Adipocyte (in vitro differentiated cells): ENCODE measurements at regions not wholly inside any gene's neighbourhood (a gene's known extent, or its start where the extent isn't known, plus 50 kb on each side); places are given as distances from the start of the nearest gene placed in this dataset.

ENCODE experiments used
- DNase-seq: peaks from one replicate; pipeline ENCODE4 v3.0.0-alpha.2; 2015; ENCODE audit warnings: low read depth
- H3K27me3 ChIP-seq: replicated peaks from 2 replicates; pipeline ENCODE4 v1.7.0; 2013; ENCODE audit warnings: mild to moderate bottlenecking, low read length, moderate library complexity; ENCODE audit not compliant: control insufficient read depth, insufficient read depth
- H3K36me3 ChIP-seq: 2 replicates; pipeline ENCODE4 v1.7.0; 2013; ENCODE audit warnings: low read length, mild to moderate bottlenecking, moderate library complexity; ENCODE audit not compliant: control insufficient read depth, insufficient read depth, severe bottlenecking
- H3K4me1 ChIP-seq: 2 replicates; pipeline ENCODE4 v1.7.0; 2013; ENCODE audit warnings: mild to moderate bottlenecking, low read length, moderate library complexity; ENCODE audit not compliant: control insufficient read depth, insufficient read depth
- H3K4me3 ChIP-seq: 2 replicates; pipeline ENCODE4 v1.7.0; 2013; ENCODE audit warnings: mild to moderate bottlenecking, low read length, moderate library complexity
- H3K9ac ChIP-seq: 2 replicates; pipeline ENCODE4 v1.7.0; 2013; ENCODE audit warnings: mild to moderate bottlenecking, low read length, moderate library complexity
- H3K9me3 ChIP-seq: 2 replicates; pipeline ENCODE4 v1.7.0; 2013; ENCODE audit warnings: mild to moderate bottlenecking, low read length, moderate library complexity; ENCODE audit not compliant: control insufficient read depth

DNA sequence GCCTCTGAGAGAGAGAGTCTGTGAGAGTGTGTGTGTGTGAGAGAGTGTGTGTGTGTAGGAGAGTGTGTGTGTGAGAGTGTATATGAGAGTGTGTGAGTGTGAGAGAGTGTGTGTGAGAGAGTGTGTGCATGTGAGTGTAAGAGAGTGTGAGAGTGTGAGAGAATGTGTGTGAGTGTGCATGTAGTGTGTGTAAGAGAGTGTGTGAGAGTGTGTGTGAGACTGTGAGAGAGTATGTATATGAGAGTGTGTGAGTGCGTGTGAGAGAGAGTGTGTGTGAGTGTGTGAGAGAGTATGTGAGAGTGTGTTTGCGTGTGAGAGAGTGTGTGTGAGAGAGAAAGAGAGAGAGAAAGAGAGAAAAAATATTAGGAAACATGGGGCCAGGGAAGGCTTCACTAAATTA lies 588.3 kb upstream of the SGCD start:
- H3K9me3 ChIP-seq: no peaks in the 10 kb centered on the region
- H3K9ac ChIP-seq: no peak overlapping the region
- H3K36me3 ChIP-seq: no peaks in the 10 kb centered on the region
- DNase-seq: no peak
- H3K27me3 ChIP-seq: no peaks in the 10 kb centered on the region
- no peaks in the 10 kb centered on the region for H3K4me1 ChIP-seq
- H3K4me3 ChIP-seq: no peak overlapping the region

DNA sequence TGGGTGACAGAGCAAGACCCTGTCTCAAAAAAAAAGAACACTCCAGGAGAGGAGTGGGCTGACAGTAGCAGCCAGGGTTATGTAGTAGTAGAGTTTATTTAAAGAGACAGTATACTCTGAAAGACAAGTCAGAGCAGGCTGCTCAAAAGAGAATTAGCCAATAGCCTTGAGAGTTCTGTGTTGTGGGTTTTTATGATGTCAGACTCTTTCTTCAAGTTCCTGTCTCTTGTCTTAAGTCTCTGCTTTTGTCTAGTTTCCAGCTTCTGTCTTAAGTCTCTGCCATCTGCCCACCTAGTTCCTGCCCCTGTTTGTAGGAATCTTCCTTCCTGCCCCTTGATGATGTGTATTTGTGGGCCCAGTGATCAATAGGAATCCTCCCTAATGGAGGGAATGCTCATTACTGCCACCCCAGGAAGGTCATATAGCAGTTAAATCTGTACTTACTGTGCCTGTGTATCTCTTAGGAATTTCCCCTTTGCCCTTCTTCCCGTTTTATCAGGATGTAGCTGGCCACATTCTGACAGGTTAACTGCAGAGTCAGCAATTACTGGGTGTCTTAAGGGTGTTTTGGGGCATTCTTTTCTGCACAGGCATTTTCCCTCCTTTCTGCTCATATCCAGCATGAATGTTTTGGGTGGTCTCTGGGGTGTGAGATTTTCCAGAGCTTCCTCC lies 580.5 kb upstream of the SGCD start:
- H3K9ac ChIP-seq: no peak overlapping the region
- no peaks in the 10 kb centered on the region for H3K9me3 ChIP-seq
- H3K4me1 ChIP-seq: no peaks in the 10 kb centered on the region
- no peaks in the 10 kb centered on the region for H3K36me3 ChIP-seq
- no peak overlapping the region for H3K4me3 ChIP-seq
- no peaks in the 10 kb centered on the region for H3K27me3 ChIP-seq
- DNase-seq: no peak

DNA sequence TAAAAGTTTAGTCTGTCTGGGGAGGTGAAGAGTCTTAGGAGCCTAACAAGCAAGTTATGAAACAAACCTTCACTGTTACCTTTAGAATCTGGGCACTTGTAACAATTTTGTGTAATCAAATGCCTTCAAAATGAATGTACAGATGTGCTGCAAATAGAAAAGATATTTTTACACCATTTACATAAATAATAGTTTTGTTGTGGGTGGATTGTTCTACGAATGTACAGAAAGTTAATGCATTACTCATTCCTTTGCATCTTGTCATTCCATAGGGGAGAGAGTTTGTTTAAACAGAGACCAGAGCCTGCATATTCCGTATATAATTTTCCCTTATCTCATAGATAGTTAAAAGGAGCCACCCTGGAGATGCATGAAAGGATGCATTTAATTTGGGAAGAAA lies 576.9 kb upstream of the SGCD start:
- no peak overlapping the region for H3K9ac ChIP-seq
- no peaks in the 10 kb centered on the region for H3K36me3 ChIP-seq
- no peaks in the 10 kb centered on the region for H3K4me1 ChIP-seq
- H3K4me3 ChIP-seq: no peak overlapping the region
- DNase-seq: no peak
- H3K27me3 ChIP-seq: no peaks in the 10 kb centered on the region
- H3K9me3 ChIP-seq: no peaks in the 10 kb centered on the region

DNA sequence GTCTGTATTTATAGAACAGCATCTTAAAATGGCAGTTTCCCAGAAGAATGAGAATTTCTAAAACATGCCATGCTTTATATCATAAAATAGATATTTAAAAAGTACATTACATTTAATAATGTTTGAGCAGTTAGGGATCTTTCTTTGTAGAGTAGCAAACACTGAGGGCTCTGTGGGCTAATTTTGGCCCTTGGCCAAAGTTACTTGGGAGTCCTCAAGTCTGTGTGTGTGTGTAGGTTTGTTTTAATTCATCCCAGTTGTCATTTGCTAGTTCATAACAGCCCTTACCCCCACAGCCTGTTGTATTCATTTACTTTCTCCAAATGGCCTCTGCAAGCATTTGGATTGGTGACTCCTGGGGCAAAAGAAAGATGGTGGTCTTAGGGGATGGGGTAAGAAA lies 576.4 kb upstream of the SGCD start:
- Histone ChIP-seq H3K4me1 (no peaks in the 10 kb centered on the region), H3K9me3 (no peaks in the 10 kb centered on the region), H3K27me3 (no peaks in the 10 kb centered on the region), H3K4me3 (no peak overlapping the region), H3K9ac (no peak overlapping the region), H3K36me3 (no peaks in the 10 kb centered on the region)
- DNase-seq: no peak

- DNase-seq: no peak
- H3K36me3 ChIP-seq: no peaks in the 10 kb centered on the region
- no peaks in the 10 kb centered on the region for H3K27me3 ChIP-seq
- H3K9ac ChIP-seq: no peak overlapping the region
- no peaks in the 10 kb centered on the region for H3K4me1 ChIP-seq
- peaks cover 4% of the 10 kb centered on the region for H3K9me3 ChIP-seq
- no peak overlapping the region for H3K4me3 ChIP-seq
Measured at GRCh38 chr5:155753943-155754581, 572.9 kb upstream of the SGCD start.

GRCh38 chr5:155759252-155759651 lies 567.7 kb upstream of the SGCD start:
- Histone ChIP-seq H3K36me3 (no peaks in the 10 kb centered on the region), H3K9me3 (peaks cover 4% of the 10 kb centered on the region), H3K4me1 (no peaks in the 10 kb centered on the region), H3K4me3 (no peak overlapping the region), H3K9ac (no peak overlapping the region), H3K27me3 (no peaks in the 10 kb centered on the region)
- DNase-seq: no peak

GRCh38 chr5:155759984-155760383 lies 567.0 kb upstream of the SGCD start:
- Histone ChIP-seq H3K9me3 (peaks cover 4% of the 10 kb centered on the region), H3K9ac (no peak overlapping the region), H3K27me3 (no peaks in the 10 kb centered on the region), H3K4me3 (no peak overlapping the region), H3K36me3 (no peaks in the 10 kb centered on the region), H3K4me1 (no peaks in the 10 kb centered on the region)
- DNase-seq: no peak

DNA sequence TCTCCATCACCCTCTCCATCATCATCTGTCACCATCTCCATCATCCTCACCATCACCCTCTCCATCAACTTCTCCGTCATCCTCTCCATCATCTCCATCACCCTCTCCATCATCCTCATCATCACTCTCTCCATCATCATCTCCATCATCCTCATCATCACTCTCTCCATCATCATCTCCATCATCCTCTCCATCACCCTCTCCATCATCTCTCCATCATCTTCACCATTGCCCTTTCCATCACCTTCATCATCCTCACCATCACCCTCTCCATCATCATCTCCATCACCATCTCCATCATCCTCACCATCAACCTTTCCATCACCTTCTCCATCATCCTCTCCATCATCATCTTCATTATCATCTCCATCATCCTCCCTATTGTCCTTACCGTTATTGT lies 565.5 kb upstream of the SGCD start:
- Histone ChIP-seq H3K4me1 (no peaks in the 10 kb centered on the region), H3K36me3 (no peaks in the 10 kb centered on the region), H3K4me3 (no peak overlapping the region), H3K9me3 (peaks cover 4% of the 10 kb centered on the region), H3K9ac (no peak overlapping the region), H3K27me3 (no peaks in the 10 kb centered on the region)
- no peak for DNase-seq

DNA sequence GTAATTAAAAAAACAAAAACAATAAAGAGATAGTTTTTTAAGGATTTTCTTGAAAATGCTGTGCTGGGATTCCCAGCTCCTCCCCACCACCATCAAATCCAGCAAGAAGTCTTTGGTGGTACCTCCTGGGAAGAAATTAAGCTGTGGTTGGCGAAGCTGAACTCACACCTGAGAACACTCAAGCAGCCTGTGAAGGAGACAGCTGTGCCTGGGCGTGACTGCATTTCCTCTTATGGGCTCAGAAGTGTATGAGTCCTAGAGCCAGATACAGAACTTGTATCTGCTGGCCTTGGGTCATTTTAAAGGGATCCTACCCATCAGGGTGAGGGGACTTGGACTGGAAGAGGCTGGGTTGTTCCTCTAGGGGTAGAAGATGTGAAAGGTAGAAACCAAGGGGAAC lies 561.2 kb upstream of the SGCD start:
- no peak overlapping the region for H3K9ac ChIP-seq
- no peak for DNase-seq
- H3K36me3 ChIP-seq: no peaks in the 10 kb centered on the region
- no peaks in the 10 kb centered on the region for H3K27me3 ChIP-seq
- H3K9me3 ChIP-seq: no peaks in the 10 kb centered on the region
- H3K4me1 ChIP-seq: no peaks in the 10 kb centered on the region
- H3K4me3 ChIP-seq: no peak overlapping the region

- Histone ChIP-seq H3K9me3 (no peaks in the 10 kb centered on the region), H3K27me3 (no peaks in the 10 kb centered on the region), H3K4me1 (no peaks in the 10 kb centered on the region), H3K9ac (no peak overlapping the region), H3K4me3 (no peak overlapping the region), H3K36me3 (no peaks in the 10 kb centered on the region)
- no peak for DNase-seq
Measured at GRCh38 chr5:155767470-155767869, 559.5 kb upstream of the SGCD start.

- no peaks in the 10 kb centered on the region for H3K36me3 ChIP-seq
Measured at GRCh38 chr5:155768332-155768731, 558.6 kb upstream of the SGCD start.

More at GRCh38 chr5:155768332-155768731, 558.6 kb upstream of the SGCD start:
- no peak overlapping the region for H3K4me3 ChIP-seq
- H3K27me3 ChIP-seq: no peaks in the 10 kb centered on the region
- no peak for DNase-seq
- no peak overlapping the region for H3K9ac ChIP-seq
- H3K9me3 ChIP-seq: no peaks in the 10 kb centered on the region
- H3K4me1 ChIP-seq: no peaks in the 10 kb centered on the region
